Epithelial cell of proximal tubule (primary cell): ENCODE measurements at regions not wholly inside any gene's neighbourhood (a gene's known extent, or its start where the extent isn't known, plus 50 kb on each side); places are given as distances from the start of the nearest gene placed in this dataset.

Source experiments
- DNase-seq: peaks from one replicate; pipeline ENCODE4 v3.0.0-alpha.2; 2011; ENCODE audit warnings: low read depth
- H3K4me3 ChIP-seq: 2 replicates; pipeline ENCODE4 v1.5.1; 2011; ENCODE audit warnings: low read depth, mild to moderate bottlenecking, low read length
- CTCF ChIP-seq: conservative IDR thresholded peaks from 2 replicates; pipeline ENCODE4 v1.5.1; 2012; ENCODE audit warnings: low read depth, mild to moderate bottlenecking, low read length

GRCh38 chr6:8583291-8583690, 147.9 kb upstream of the SLC35B3 start:
- no peak for DNase-seq
- no peak for TF ChIP-seq CTCF
- H3K4me3 ChIP-seq: no peak overlapping the region

- no peak for TF ChIP-seq CTCF
- DNase-seq: no peak
- H3K4me3 ChIP-seq: no peak overlapping the region
These were observed 144.0 kb upstream of the SLC35B3 start for GRCh38 chr6:8579372-8579771.

- no peak overlapping the region for H3K4me3 ChIP-seq
- TF ChIP-seq CTCF: no peak
- no peak for DNase-seq
These were observed 142.7 kb upstream of the SLC35B3 start for GRCh38 chr6:8578006-8578405.

GRCh38 chr6:8574749-8575468, 139.6 kb upstream of the SLC35B3 start:
- no peak for TF ChIP-seq CTCF
- no peak for DNase-seq

GRCh38 chr6:8574311-8574710, 139.0 kb upstream of the SLC35B3 start:
- H3K4me3 ChIP-seq: no peak overlapping the region
- no peak for DNase-seq
- TF ChIP-seq CTCF: no peak

More at GRCh38 chr6:8574749-8575468, 139.6 kb upstream of the SLC35B3 start:
- H3K4me3 ChIP-seq: no peak overlapping the region

- H3K4me3 ChIP-seq: no peak overlapping the region
- no peak for TF ChIP-seq CTCF
These were observed 135.0 kb upstream of the SLC35B3 start for GRCh38 chr6:8570256-8570920.

GRCh38 chr6:8562125-8562524, 126.8 kb upstream of the SLC35B3 start:
- TF ChIP-seq CTCF: no peak
- no peak for DNase-seq
- H3K4me3 ChIP-seq: no peak overlapping the region

More at GRCh38 chr6:8570256-8570920, 135.0 kb upstream of the SLC35B3 start:
- no peak for DNase-seq
